ENCODE measurements at regions not wholly inside any gene's neighbourhood (a gene's known extent, or its start where the extent isn't known, plus 50 kb on each side); places are given as distances from the start of the nearest gene placed in this dataset.

DNA sequence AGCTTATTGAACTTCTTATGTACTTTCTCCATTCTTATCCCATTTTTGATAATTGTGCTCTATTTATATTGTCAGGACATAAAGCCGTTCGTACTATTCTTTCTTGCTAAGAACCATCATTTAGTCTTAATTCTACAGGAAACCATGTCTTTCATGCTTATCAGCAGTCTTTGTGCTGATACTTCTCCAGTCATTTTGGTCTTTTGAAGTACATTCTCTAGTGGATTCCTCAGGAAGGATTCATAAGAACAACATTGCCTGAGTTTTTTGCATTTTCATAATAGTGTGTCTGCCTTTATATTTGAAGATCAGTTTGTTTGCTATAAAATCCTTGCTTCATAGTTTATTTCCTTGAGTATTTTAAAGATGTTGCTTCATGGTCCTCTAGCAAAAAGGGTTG is 126.6 kb upstream of the NEO1 start:
- Histone ChIP-seq H2AK5ac (ENCODE audit: insufficient read length, low read length) (no peak overlapping the region), H2BK120ac (ENCODE audit: low read depth, low read length, poor library complexity, severe bottlenecking) (no peak overlapping the region), H4K5ac (ENCODE audit: insufficient read length, low read depth, low read length) (no peak overlapping the region), H2BK12ac (ENCODE audit: insufficient read length, low read depth, low read length) (no peak overlapping the region), H3K27ac (ENCODE audit: insufficient read length, low read depth, low read length) (no peak overlapping the region), H2AFZ (ENCODE audit: low read length) (no peak overlapping the region), H3K4ac (ENCODE audit: low read depth, low read length) (no peak overlapping the region), H3K79me2 (ENCODE audit: insufficient read depth, low read length) (no peaks in the 10 kb centered on the region), H3T11ph (ENCODE audit: low read length) (no peak overlapping the region), H3K27me3 (ENCODE audit: insufficient read depth, low read length) (no peaks in the 10 kb centered on the region), H2BK15ac (ENCODE audit: low read depth, low read length) (no peak overlapping the region), H4K8ac (replicated peaks; ENCODE audit: insufficient read length, low read depth, low read length) (no peak overlapping the region), H3K9me3 (ENCODE audit: control insufficient read depth, low read depth, low read length) (no peaks in the 10 kb centered on the region), H3K4me1 (ENCODE audit: insufficient read depth, low read length) (no peaks in the 10 kb centered on the region), H3K4me2 (ENCODE audit: insufficient read depth, insufficient read length, low read length) (no peak overlapping the region), H3K23ac (ENCODE audit: insufficient read length, low read depth, low read length) (no peak overlapping the region), H2BK20ac (ENCODE audit: low read depth, low read length, poor library complexity, severe bottlenecking) (no peak overlapping the region), H2BK5ac (ENCODE audit: insufficient read length, low read length) (no peak overlapping the region), H3K18ac (ENCODE audit: insufficient read length, low read depth, low read length) (no peak overlapping the region), H3K23me2 (ENCODE audit: insufficient read length, low read depth, low read length, poor library complexity, severe bottlenecking) (no peaks in the 10 kb centered on the region), H3K9ac (ENCODE audit: extremely low read depth, insufficient read length, low read length) (no peak overlapping the region), H3K79me1 (ENCODE audit: insufficient read depth, low read depth, low read length, poor library complexity, severe bottlenecking) (no peaks in the 10 kb centered on the region), H4K20me1 (ENCODE audit: control insufficient read depth, insufficient read depth, insufficient read length) (no peaks in the 10 kb centered on the region), H3K14ac (ENCODE audit: insufficient read depth, low read length) (no peak overlapping the region), H3K56ac (ENCODE audit: insufficient read length, low read depth, low read length) (no peak overlapping the region), H4K91ac (ENCODE audit: insufficient read length, low read depth, low read length) (no peak overlapping the region)
- Mint-ChIP-seq H3K9me3 (no peaks in the 10 kb centered on the region), H3K27me3 (ENCODE audit: low read depth) (peaks cover 2% of the 10 kb centered on the region; the same call in 1 of the 2 replicates), H3K4me1 (no peaks in the 10 kb centered on the region), H3K4me3 (no peak overlapping the region), H3K36me3 (ENCODE audit: insufficient read depth in 1 of 3, low read depth in 3 of 3) (no peaks in the 10 kb centered on the region), H3K27ac (no peak overlapping the region)
- DNase-seq = no peak
- no CpG with 5 or more reads among the region's 2 CpGs for WGBS (ENCODE audit: extremely low coverage, insufficient read length, low lambda C conversion rate)
- TF ChIP-seq, protein P1, sequence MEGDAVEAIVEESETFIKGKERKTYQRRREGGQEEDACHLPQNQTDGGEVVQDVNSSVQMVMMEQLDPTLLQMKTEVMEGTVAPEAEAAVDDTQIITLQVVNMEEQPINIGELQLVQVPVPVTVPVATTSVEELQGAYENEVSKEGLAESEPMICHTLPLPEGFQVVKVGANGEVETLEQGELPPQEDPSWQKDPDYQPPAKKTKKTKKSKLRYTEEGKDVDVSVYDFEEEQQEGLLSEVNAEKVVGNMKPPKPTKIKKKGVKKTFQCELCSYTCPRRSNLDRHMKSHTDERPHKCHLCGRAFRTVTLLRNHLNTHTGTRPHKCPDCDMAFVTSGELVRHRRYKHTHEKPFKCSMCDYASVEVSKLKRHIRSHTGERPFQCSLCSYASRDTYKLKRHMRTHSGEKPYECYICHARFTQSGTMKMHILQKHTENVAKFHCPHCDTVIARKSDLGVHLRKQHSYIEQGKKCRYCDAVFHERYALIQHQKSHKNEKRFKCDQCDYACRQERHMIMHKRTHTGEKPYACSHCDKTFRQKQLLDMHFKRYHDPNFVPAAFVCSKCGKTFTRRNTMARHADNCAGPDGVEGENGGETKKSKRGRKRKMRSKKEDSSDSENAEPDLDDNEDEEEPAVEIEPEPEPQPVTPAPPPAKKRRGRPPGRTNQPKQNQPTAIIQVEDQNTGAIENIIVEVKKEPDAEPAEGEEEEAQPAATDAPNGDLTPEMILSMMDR (conservative IDR thresholded peaks at IDR 0.05) = no peak
